ENCODE measurements at regions not wholly inside any gene's neighbourhood (a gene's known extent, or its start where the extent isn't known, plus 50 kb on each side); places are given as distances from the start of the nearest gene placed in this dataset.

DNA sequence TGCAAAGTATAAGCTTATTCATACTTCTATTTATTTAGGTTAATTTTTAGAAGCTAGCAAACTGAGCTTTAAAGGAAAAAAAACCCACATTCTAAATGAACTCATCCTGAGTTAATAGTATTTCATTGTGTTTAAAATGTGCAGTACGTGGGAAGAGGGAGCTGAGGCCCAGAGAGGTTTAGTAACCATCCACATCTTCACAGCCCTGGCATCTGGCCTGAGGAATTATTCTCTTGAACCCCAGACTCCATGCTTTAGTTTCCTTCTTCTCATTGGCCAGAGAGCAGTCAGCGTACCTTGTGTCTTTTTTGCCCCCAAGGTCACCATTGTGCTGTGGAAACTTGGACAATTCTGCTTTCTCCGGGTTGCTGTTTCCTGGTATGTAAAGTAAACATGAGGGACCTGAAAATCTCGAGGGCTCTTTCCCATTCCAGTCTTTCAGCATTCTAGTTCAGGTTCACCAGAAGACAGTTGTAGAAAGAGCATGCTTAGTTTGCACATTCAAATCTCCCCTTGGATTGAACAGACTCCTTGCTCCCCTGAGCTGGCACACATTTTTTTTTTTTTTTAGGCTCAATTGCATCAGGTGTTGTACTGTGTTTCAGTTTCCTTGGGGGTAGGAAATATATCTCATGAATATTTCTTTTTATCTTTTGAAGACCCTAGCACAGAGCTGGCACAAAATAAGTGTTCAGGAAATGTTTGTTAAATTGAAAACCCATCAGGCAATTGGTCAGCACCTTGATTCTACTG, 81.4 kb downstream of the MYCN start:
- DNase-seq = no peak

DNA sequence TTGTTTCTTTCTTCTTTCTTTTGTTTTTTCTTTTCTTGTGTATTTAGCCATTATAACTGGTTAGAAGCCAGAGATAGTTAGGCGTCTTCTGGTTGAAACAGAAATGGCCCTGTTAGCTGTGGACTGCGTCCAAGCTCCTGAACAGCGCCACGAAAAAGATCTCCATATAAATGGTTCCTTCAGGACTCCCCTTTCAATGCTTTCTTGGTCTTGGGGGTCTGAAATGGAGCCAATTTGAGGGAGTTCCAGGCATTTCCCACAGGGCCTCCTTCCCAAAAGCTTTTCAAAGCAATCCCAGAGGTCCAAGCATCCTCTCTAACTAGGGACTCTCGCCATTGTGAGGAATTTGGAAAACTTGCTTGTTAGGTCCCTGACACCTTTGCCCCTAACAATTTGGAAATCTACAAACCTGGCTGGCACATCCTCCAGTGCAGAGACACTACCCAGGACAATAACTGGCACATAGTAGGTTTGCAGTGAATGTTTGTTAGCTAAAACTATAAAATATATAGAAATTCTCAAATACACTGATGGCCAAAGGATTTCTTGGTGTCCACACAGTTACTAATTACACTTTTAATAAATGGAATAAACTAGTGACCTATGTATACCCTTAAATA, 80.1 kb downstream of the MYCN start:
- DNase-seq = no peak

DNA sequence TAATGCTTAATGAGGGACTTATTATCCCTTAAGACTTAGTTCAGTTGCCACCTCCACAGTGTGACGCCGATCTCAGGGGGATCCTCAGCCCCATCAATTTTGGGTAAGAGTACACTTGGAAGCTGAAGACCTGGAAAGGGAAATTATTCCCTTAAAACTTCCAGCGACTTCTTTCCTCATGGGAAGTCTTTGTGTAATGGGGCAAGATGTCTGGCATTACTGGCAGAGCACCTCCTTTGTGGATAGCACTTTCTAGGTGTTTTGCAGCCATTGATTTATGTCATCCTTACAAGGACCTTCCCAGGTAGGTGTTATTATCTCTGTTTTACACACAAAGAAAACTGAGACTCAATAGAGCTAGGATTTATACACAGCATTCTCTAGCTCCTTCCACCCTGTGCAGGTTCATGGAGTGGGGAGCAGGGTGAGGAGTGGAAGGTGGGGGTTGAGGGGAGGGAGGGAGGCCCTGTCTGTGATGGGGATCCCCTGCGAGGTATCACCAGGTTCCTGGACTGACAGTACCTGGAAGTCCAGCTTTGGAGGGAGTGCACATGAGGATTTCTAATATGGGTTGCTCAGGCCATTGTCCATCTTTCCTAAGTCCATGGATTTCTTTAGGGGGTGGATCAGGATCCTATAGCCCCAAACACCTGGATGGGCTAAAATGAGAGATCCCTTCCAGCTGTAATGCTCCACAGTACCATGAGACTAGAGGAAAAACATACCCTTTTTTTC, 79.4 kb downstream of the MYCN start:
- DNase-seq = no peak

DNA sequence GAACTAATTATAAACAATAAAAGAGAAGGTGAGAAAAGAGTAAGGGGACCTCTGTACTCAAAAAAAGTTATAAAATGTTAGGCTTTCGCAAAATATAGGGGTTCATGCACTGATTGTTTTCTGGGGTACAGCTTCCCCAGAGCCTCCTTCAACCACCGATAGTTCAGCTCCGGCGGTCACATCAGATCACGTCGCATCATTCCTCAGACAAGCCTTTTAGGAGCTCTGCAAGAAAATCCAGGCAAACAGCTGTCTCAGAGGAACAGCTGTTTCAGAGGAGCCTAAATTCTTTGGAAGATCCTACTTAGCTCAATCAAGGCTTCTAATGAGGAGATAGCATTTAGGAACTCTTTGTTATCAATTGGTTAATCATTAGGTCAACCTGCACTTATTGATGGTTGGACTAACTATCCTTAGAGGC, 78.7 kb downstream of the MYCN start:
- DNase-seq = no peak

DNA sequence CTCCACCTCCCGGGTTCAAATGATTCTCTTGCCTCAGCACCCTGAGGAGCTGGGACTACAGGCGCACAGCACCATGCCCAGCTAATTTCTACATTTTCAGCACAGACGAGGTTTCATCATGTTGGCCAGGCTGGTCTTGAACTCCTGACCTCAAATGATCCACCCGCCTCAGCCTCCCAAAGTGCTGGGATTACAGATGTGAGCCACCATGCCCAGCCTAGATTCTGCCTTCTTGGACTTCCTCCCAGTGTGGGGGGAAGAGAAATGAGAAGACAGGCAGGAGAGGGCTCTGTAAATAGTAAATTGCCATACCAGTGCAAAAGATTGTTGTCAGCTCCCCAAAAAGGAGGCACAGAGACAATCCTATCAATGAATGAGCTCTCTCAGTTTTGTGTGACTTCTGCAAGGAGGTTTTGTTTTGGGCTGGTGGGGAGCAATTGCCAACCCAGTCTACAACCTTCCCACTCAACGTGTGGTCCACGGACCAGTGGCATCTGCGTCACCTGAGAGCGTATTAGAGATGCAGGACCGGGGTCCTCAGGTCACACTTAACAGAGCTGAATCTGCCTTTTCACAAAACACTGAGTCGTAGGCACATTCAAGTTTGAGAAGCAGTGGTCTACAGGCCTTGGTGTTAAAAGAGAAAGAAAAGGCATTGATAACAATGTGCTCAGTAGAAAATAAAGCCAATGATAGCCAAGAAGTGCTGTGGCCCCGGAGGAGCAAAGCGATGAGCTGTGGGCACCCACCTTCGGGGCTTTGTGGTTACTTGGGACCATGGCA, 78.1 kb downstream of the MYCN start:
- DNase-seq = no peak

DNA sequence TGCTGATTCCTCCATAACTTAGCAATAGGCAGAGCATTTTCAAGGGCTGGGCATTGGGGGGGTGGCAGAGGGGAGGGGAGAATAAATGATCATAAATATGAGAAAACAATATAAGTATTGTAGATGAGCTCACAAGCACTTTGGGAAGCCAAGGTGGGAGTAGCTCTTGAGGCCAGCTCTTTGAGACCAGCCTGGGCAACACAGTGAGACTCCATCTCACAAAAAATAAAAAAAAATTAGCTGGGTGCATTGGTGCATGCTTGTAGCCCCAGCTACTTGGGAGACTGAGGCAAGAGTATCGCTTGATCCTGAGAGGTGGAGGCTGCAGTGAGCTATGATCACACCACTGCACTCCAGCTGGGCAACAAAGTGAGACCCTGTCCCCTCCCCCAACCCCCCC, 75.9 kb downstream of the MYCN start:
- DNase-seq = no peak

DNA sequence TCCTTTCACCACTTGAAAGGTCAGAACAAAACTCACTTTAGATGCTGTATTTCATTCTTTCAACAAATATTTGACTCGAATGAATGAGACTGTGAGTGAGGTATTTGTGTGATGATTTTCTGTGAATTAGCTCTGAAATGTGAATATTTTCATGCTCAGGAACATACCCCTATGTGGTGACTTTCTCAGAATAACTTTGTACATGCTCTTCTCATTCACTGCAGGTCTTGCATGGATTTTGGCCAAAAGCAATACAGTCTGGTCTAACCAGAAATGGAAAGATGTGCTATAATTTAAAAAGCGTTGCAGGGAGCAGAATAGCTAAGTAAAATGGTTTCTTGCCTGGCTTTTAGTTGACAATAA, 75.5 kb downstream of the MYCN start:
- DNase-seq = no peak

DNA sequence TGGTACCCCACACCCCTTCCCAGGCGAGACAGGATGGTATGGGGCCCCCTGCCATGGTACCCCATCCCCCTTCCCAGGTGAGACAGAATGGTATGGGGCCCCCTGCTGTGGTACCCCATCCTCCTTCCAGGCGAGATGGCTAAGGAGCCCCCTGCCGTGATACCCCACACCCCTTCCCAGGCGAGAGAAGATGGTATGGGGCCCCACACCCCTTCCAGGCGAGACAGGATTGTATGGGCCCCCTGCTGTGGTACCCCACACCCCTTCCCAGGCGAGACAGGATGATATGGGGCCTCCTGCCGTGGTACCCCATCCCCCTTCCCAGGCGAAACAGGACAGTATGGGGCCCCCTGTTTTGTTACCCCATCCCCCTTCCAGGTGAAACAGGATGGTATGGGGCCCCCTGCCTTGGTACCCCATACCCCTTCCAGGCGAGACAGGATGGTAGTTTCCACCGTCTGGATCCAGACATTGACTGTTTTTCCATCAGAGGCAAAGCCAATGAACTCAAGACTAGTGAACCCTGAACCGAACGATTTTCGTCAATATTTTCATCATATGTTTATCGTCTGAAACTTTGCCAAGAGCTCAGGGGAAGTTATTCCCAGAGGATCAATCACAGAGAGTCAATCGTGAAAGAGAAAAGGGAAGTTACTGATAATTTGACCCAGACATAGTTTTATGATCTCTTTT, 75.0 kb downstream of the MYCN start:
- DNase-seq = no peak

DNA sequence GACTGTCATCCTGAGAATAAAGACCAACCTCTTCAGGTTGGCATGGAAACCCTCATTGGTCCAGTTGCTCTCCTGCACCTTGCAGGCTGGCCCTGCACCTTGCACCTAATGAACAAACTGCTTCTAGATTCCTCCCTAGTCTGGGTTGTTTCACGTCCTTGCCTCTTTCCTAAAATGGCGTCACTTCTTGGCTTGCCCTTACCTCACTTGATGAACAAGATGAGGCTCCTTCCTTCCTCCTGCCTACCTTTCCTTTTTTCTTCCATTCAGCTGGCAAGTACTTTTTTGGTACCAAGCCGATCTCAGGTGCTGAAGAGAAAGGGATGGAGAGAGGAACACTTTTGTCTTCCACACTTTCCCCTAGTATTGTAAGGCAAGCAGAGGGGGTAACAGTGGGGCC, 74.5 kb downstream of the MYCN start:
- DNase-seq = no peak

DNA sequence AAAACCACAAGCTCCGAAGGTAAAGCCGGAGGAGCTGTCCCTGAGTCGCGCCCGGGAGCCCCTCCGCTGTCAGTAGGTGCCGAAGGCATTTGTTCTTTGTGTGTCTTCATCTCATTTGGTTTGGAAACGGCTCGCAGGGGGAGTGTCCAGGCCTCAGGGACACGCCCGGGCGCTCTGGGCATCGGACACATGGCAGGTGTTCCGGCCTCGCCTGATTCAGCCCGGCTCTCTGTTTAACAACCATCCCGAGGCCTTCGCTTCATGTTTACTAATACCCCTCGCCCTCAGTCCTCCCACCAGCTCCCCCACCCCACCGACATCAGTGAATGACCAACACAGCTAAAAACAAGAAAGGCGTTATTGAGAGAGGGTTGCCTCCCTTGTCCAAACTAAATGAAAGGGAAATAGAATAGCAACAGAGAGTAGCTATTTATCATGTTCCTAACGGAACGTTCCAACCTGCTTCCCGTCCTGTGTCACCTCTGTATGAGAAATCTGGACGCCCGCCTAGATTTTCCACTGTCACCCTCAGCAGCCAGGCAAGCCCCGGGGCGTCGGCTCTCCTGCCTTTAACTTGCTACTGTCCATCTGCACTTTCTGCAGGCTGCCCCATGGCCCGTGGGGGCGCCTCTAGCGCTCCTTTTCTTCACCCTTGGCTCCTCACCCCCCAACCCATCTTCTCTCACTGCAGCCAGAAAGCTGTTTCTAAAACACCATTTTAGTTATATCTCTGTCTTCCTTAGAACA, 73.9 kb downstream of the MYCN start:
- no peak for DNase-seq

DNA sequence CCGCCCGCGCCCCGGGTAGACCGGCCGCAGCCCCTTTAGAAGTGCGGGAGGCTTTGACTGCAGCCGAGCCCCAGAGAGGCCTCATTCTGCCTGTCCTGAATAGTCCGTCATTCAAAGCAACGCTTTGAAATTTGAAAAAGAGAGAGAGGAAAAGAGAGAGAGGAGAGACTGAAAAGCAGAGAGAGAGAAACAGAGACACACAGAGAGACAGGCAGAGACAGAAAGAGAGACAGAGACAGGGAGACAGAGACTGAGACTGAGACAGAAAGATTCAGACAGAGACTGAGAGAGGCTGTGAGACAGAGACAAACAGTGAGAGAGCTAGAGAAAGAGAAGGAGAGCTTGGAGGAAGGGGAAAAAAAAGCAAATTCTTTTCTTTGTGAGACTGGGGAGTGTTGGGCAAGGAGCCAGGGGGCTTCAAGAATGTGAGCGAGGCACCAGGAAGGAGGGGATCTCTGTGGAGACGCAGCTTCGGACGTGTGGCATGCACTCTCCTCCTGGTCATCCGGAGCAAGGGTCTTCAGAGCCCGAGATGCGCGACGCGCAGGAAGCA, 73.1 kb downstream of the MYCN start:
- no peak for DNase-seq

DNA sequence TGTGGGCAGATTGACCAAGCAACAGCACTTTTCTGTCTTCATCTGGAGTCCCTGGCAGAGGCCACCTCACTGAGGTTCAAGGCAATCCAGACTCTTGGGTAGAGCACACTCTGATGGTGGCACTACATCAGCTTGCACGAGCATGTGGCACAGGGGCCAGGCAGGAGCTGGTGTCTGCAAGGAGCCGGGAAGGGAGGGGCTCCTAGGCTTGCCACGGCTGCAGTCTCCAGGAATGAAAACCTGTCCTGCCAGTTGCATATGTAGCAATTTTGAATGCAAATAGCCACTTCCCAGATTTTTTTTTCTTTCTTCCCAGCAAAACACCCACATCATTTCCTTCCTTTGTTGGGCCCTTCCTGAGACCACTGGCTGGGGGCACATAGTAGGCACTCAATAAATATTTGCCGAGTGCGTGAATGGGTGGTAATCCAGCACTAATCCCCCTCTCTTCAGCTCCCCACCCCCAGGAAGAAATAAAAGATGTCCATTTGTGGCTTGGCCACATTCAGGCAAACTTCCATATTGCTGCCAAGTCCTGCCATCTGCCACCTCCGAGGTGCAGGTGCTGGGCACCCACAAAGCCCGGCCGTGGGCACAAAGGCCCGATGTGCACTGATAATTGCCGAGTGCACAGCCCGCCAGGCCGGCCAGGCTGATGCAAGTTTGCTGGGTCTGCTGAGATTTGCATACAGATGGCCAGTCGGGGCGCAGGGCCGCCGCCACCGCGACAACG, 72.4 kb downstream of the MYCN start:
- DNase-seq = no peak

DNA sequence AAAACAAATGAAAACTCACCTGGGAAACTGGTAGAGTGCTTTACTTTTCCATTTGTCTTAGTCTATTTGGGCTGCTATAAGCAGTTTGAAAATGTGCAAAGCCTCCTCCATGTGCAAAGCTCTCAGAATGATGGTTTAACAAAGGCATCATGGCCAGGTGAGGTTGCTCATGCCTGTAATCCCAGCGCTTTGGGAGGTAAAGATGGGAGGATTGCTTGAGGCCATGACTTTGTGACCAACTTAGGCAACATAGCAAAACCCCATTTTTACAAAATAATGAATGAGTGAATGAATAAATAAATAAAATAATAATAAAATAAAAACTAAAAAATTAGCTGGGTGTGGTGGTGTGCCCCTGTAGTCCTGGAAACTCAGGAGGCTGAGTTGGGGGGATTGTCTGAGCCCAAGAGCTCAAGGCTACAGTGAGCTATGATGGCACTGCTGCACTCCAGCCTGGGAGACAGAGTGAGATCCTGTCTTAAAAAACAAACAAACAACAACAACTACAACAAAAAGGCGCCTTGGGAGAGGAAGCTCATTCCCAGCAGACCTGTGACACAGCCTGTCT, 71.8 kb downstream of the MYCN start:
- DNase-seq = no peak

DNA sequence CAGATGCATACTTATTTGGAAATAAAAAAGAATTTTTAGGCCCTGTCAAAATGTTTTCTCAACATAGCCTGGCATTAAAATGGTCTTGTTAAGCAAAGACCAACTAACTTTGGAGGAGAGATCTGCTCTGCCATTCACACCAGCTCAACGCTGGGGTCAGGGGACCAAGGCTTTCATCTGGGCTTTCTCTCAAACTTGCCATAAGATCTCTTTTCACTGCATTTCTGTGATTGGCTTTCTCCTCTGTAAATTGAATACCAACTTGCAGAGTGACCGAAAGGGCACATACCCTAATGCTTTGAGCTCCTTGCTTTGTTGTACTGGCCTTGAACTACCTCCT, 71.2 kb downstream of the MYCN start:
- no peak for DNase-seq

DNA sequence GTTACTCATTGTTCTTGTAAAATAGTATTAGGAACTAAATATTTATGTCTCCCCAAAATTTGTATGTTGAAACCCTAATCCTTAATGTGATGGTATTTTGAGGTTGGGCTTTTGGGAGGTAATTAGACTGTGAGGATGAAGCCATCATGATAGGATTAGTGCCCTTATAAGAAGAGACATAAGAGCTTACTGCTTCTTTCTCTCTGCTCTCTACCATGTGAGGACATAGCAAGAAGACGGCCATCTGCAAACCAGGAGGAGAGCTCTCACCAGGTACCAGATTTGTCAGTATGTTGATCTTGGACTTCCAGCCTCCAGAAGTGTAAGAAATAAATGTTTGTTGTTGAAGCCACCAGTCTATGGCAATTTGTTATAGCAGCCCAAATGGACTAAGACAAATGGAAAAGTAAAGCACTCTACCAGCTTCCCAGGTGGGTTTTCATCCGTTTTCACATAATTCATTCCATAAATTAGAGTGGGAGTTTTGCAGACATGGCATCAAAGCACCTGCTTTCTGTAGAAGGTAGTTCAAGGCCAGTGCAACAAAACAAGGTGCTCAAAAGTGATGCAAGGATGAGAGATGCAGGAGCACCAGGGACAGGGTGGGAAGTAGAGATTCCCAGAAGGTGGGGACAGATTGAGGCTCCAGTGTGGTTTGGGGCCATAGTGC, 70.7 kb downstream of the MYCN start:
- no peak for DNase-seq

DNA sequence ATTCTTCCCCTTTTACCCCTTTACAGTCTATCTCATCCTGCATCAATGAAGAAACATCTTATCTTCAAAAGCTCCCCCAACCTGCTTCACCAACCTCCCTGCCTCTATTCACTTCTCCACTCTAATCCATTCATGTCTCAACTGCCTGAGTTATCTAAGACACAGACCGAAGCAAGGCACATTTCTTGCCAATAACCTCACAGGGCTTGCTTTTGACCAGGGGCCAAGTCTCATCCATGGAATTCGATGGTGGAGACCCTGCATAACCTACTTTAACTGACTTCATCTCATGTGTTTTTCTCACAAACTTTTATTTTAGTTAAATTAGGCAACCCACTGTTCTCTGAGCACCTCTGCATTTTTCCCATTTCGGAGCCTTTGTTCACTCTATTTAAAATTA, 69.7 kb downstream of the MYCN start:
- no peak for DNase-seq

DNA sequence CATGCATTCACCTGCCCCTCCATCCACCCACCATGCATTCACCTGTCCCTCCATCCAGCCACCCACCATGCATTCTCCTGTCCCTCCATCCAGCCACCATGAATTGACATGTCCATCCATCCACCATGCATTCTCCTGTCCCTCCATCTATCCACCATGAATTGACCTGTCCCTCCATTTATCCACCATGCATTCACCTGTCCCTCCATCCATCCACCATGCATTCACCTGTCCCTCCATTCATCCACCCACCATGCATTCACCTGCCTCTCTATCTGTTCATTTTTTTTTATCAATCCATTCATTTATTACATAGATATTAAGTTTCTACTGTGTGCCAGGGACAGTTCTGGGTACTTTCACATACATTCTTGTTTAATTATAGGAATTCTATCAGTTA, 69.2 kb downstream of the MYCN start:
- no peak for DNase-seq

DNA sequence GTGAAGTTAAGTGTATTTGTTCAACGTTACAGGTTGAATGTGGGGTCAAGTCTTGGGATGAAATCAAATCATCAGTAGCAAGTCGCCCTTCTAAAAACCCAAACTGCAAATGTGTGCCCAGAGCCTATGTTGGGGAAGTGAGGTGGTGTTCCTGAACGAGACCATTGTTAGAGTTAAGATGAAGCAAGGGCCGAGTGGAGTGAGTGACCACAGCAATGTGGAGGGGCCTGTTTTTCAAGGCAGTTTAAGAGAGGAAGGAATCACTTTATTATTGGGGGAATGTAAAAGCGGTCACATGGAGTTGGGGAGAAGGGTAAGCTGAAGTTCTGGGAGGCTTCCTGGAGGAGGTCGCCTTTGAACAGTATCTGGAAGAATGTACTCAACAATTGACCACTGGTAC, 68.5 kb downstream of the MYCN start:
- no peak for DNase-seq

DNA sequence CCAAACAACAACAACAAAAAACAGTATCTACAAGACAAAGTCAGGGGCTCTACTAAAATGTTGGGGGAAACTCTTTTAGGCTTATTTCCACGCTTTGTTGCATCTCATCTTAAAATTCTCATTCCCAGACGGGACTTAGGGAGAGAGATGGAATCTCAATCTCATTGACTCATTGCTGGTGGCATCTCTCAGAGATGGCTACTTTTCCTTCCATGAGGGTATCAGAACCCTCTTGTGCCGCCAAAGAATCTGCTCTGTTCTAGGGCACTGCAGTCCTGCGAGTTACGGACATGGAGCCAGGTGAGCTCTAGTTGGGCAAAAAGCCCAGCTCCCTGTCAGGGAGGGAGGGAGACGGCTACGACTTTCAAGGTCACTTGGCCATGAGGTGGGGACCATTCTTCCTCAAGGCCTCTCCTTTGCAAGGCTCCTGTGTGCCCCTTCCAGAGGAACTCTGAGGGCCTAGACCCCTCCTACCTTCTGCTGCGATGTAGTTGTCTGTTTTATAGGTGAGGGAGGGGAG, 68.0 kb downstream of the MYCN start:
- no peak for DNase-seq
